Prostate gland (tissue), 2 donors: ENCODE measurements at regions not wholly inside any gene's neighbourhood (a gene's known extent, or its start where the extent isn't known, plus 50 kb on each side); places are given as distances from the start of the nearest gene placed in this dataset.

Experiments used
- DNase-seq: peaks from one replicate; pipeline ENCODE4 v3.0.0-alpha.2; 2019; ENCODE audit warnings: low spot score
- H3K27ac ChIP-seq, 2 donors: fragments of 200-600 bp; sonication (generic); 2 replicates each; pipeline ENCODE4 v1.5.1; 2017 to 2019
- H3K27me3 ChIP-seq: fragments of 200-600 bp; sonication (generic); replicated peaks from 2 replicates; pipeline ENCODE4 v1.5.1; 2019; ENCODE audit not compliant: insufficient read depth
- H3K36me3 ChIP-seq, 2 donors: fragments of 200-600 bp; sonication (generic); 1 replicate in 1 of 2; 2 replicates in 1 of 2; pipeline versions ENCODE4 v1.5.1 to v1.8.1; 2017 to 2019
- H3K4me1 ChIP-seq: fragments of 200-600 bp; sonication (generic); replicated peaks from 2 replicates; pipeline ENCODE4 v1.5.1; 2019
- H3K4me3 ChIP-seq, 2 donors: fragments of 200-600 bp; sonication (generic); 2 replicates each; pipeline ENCODE4 v1.5.1; 2017 to 2019
- H3K9me3 ChIP-seq: fragments of 200-600 bp; sonication (generic); 2 replicates; pipeline ENCODE4 v1.5.1; 2017
- POLR2A ChIP-seq: fragments of 450-650 bp; IDR thresholded peaks from one replicate; pipeline ENCODE4 v1.6.1; 2016; ENCODE audit warnings: antibody characterized with exemption, mild to moderate bottlenecking
- POLR2AphosphoS5 ChIP-seq: sonication (generic); formaldehyde crosslinking; IDR thresholded peaks from one replicate; pipeline ENCODE4 v1.6.1; 2017; ENCODE audit warnings: antibody characterized with exemption
- WGBS: methylation state at CpG from one replicate; pipeline ENCODE4 v1.1.5; 2018; 5-methylcytosine and 5-hydroxymethylcytosine counted together
- intact Hi-C: fragments of 100-400 bp; cut with DNase I; formaldehyde crosslinking; loops from one replicate; pipeline ENCODE4 v1.14.2; 2022
- TF ChIP-seq, protein P1 (sequence below), 4 experiments: fragments of 200-600 bp in 2 of 4; fragments of 450-650 bp in 2 of 4; sonication (generic) in 2 of 4; IDR thresholded peaks; 1 replicate in 3 of 4; 2 replicates in 1 of 4; pipeline ENCODE4 v1.5.1; 2016 to 2019; ENCODE audit warnings: antibody characterized with exemption in 4 of 4, mild to moderate bottlenecking in 2 of 4, moderate library complexity in 2 of 4

DNA sequence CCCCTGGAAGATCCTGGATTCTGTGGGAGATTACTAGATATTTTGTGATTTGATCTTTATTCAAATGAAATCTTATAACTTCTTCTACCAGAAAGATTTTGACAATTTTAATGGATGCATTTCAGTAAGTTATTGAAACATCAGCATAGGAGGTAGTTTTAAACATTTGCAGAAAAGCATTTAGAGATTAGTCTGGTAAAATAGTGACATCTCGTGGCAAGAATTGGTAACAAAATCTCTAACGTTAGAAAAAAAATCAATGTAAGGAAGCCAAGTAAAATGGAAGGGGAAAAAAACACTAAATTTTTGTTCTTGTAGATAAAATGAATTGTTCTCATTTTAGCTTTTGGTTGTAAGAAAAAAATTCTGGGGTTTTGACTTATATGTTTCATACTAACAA is 73.3 kb downstream of the TASL start:
- no peaks in the 10 kb centered on the region for H3K9me3 ChIP-seq
- no peaks in the 10 kb centered on the region for H3K36me3 ChIP-seq
- TF ChIP-seq POLR2AphosphoS5 (no peak), POLR2A (no peak)
- TF ChIP-seq, protein P1, sequence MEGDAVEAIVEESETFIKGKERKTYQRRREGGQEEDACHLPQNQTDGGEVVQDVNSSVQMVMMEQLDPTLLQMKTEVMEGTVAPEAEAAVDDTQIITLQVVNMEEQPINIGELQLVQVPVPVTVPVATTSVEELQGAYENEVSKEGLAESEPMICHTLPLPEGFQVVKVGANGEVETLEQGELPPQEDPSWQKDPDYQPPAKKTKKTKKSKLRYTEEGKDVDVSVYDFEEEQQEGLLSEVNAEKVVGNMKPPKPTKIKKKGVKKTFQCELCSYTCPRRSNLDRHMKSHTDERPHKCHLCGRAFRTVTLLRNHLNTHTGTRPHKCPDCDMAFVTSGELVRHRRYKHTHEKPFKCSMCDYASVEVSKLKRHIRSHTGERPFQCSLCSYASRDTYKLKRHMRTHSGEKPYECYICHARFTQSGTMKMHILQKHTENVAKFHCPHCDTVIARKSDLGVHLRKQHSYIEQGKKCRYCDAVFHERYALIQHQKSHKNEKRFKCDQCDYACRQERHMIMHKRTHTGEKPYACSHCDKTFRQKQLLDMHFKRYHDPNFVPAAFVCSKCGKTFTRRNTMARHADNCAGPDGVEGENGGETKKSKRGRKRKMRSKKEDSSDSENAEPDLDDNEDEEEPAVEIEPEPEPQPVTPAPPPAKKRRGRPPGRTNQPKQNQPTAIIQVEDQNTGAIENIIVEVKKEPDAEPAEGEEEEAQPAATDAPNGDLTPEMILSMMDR (IDR thresholded peaks at IDR 0.05): peak in 3 of 4 experiments; percentile 21 to 51 (median 39)
- no peaks in the 10 kb centered on the region for H3K27me3 ChIP-seq
- intact Hi-C loops: loop anchor here (10.0 kb wide), 1 partner anchor 230 kb away; no protein-coding TSS in a partner anchor
- no peaks in the 10 kb centered on the region for H3K4me1 ChIP-seq
- no peak overlapping the region for H3K27ac ChIP-seq
- WGBS: 0% methylated on average over 2 of the region's 2 CpGs
- no peak overlapping the region for H3K4me3 ChIP-seq
- no peak for DNase-seq

DNA sequence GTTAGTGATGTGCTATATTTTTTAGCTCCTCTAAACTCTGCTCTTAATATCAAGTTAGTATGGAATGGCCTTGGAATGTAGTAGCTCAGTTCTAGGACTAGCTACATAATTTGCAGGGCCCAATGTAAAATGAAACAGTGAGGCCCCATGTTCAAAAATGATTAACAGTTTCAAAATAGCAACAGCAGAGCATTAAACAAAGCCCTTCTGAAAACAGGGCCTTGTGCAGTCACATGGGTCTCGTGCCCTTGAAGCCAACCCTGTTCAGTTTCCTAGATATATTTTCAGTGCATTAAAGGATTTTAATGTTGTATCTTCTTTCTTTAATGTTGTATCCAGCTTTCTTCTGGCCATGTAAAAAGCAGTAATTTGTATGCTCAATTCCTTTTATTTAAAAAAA is 82.1 kb downstream of the TASL start:
- Histone ChIP-seq H3K4me3 (no peak overlapping the region), H3K9me3 (no peaks in the 10 kb centered on the region), H3K27ac (no peak overlapping the region), H3K4me1 (no peaks in the 10 kb centered on the region), H3K27me3 (no peaks in the 10 kb centered on the region), H3K36me3 (no peaks in the 10 kb centered on the region)
- 92% methylated on average over 1 of the region's 1 CpG for WGBS
- TF ChIP-seq, protein P1 (IDR thresholded peaks at IDR 0.05): no peak
- TF ChIP-seq POLR2AphosphoS5 (no peak), POLR2A (no peak)
- intact Hi-C loops: no loop called here
- no peak for DNase-seq

DNA sequence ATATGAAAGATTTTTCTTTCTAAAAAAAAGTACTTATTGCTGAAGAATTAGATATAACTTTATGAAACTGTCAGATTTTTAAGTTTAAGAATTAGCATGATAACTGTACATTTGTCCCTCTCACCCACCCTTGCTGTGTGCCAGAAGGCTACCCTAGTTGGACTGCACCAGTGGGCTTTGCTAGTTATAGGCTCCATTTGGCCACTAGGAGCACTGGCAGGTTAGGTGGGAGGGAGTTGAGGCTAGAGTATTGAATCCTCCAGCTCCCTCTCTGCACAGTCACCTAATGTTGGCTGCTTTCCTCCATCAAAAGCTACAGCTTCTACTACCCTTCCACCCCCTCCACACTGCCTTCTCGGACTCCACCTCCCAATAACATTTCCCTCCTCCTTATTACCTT is 84.2 kb downstream of the TASL start:
- Histone ChIP-seq H3K27ac (no peak overlapping the region), H3K4me1 (no peaks in the 10 kb centered on the region), H3K27me3 (no peaks in the 10 kb centered on the region), H3K4me3 (no peak overlapping the region), H3K9me3 (no peaks in the 10 kb centered on the region), H3K36me3 (no peaks in the 10 kb centered on the region)
- DNase-seq: no peak
- TF ChIP-seq POLR2A (no peak), POLR2AphosphoS5 (no peak)
- TF ChIP-seq, protein P1 (IDR thresholded peaks at IDR 0.05): no peak
- intact Hi-C loops: no loop called here
- 90% methylated on average over 1 of the region's 1 CpG for WGBS

DNA sequence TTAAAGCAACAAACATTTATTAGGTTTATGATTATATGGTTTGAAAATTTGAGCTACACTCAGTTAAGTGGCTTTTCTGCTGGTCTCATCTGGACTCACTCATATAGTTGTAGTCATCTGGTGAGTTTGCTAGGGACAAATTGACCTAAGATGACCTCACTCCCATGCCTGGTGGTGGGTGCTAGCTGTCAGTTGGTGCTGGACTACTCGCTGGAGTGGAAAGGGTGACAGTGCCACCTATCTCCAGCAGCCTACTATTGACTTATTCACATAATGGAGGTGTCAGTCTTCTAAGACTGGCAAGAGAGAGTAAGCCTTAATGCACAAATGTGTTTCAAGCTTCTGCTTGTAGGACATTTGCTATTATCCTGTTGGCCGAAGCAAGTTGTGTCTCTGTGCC is 88.2 kb downstream of the TASL start:
- TF ChIP-seq, protein P1 (IDR thresholded peaks at IDR 0.05): no peak
- H3K27ac ChIP-seq: no peak overlapping the region
- 93% methylated on average over 2 of the region's 2 CpGs for WGBS
- intact Hi-C loops: no loop called here
- no peaks in the 10 kb centered on the region for H3K9me3 ChIP-seq
- no peaks in the 10 kb centered on the region for H3K4me1 ChIP-seq
- H3K27me3 ChIP-seq: no peaks in the 10 kb centered on the region
- H3K4me3 ChIP-seq: no peak overlapping the region
- no peak for DNase-seq
- H3K36me3 ChIP-seq: no peaks in the 10 kb centered on the region

DNA sequence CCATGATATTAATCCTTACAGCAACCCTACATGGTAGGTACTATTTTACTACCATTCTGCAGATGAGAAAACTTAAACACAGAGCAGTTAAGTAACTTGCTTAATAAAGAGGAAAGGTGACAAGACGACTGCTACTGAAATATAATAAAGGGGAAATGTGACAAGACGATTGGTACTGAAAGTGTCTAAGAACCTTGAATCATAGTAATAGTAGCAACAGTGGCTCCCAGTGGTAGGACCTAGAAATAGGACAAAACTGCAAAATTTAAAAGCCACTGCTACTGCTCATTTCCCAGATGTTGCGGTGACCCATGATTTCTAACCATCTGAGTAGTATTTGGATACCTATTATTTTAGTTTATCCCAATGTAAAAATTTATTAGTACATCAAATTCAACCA is 89.5 kb downstream of the TASL start:
- DNase-seq: no peak
- Histone ChIP-seq H3K27me3 (no peaks in the 10 kb centered on the region), H3K4me1 (no peaks in the 10 kb centered on the region), H3K36me3 (no peaks in the 10 kb centered on the region), H3K27ac (no peak overlapping the region), H3K9me3 (no peaks in the 10 kb centered on the region), H3K4me3 (no peak overlapping the region)
- TF ChIP-seq POLR2AphosphoS5 (no peak), POLR2A (no peak)
- TF ChIP-seq, protein P1 (IDR thresholded peaks at IDR 0.05): no peak
- intact Hi-C loops: no loop called here
- 23% methylated on average over 3 of the region's 3 CpGs for WGBS
